ENCODE measurements at regions not wholly inside any gene's neighbourhood (a gene's known extent, or its start where the extent isn't known, plus 50 kb on each side); places are given as distances from the start of the nearest gene placed in this dataset.
"Not testable (repeated sequence)": the region's sequence is repeated elsewhere in the genome, so short reads cannot be mapped to it uniquely, and the experiment has no call there.

DNA sequence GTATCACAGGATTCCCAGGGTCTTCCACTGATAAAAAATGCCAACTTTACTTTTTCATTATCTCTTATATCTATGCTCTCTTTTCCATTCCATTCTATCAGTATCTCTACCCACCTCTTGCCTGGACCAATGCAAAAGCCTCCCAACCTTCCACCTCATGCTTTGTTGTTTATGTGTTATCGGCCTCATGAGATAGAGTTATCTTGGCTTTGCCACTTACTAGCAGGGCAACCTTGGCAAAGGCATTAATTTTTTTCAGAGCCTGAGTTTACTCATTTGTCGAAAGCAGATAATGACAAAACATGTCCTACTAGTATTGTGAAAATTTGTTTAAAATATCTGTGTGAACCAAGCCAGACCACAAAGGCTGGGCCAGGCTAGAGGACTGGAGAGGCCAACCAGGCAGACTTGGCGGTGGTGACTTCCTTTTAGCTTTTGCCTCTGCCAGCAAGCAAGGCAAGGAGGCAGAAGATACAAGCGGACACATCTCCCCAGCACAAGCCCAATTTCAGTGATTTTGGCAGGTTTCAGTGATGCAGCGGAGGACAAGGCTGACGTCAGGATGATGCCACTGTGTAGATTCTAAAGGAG, 106.9 kb downstream of the ADAMTS15 start:
- H3K27ac ChIP-seq (ENCODE audit: low read depth in 1 of 3, low read length in 2 of 3) = no peak overlapping the region
- no peak overlapping the region for H3K4me3 ChIP-seq (ENCODE audit: low read depth in 1 of 3, low read length in 3 of 3)
- no peaks in the 10 kb centered on the region for H3K27me3 ChIP-seq (ENCODE audit: control insufficient read depth in 3 of 3, insufficient read depth in 3 of 3, low read length in 3 of 3)
- H3K9me3 ChIP-seq (ENCODE audit: control insufficient read depth in 2 of 2, insufficient read depth in 1 of 2, low read depth in 1 of 2, low read length in 1 of 2) = no peaks in the 10 kb centered on the region
- FAIRE-seq (no peak), DNase-seq (no peak)
- peaks cover 0 to 1% (median 0%) of the 10 kb centered on the region in 3 donors for H3K4me1 ChIP-seq (ENCODE audit: control insufficient read depth in 3 of 3, insufficient read depth in 2 of 3, low read depth in 1 of 3, low read length in 2 of 3)
- 64 to 77% (median 67%) methylated on average over 6 of the region's 6 CpGs for WGBS, 3 donors
- H3K36me3 ChIP-seq (ENCODE audit: control insufficient read depth in 3 of 3, insufficient read depth in 2 of 3, low read depth in 1 of 3, low read length in 3 of 3) = no peaks in the 10 kb centered on the region

GRCh38 chr11:130560000-130560780, 111.7 kb downstream of the ADAMTS15 start:
- Histone ChIP-seq H3K4me1 (ENCODE audit: control insufficient read depth in 3 of 3, insufficient read depth in 2 of 3, low read depth in 1 of 3, low read length in 2 of 3) (peaks cover 0 to 5% (median 0%) of the 10 kb centered on the region in 3 donors), H3K27me3 (ENCODE audit: control insufficient read depth in 3 of 3, insufficient read depth in 3 of 3, low read length in 3 of 3) (no peaks in the 10 kb centered on the region), H3K4me3 (ENCODE audit: low read depth in 1 of 3, low read length in 3 of 3) (no peak overlapping the region), H3K36me3 (ENCODE audit: control insufficient read depth in 3 of 3, insufficient read depth in 2 of 3, low read depth in 1 of 3, low read length in 3 of 3) (no peaks in the 10 kb centered on the region), H3K9me3 (ENCODE audit: control insufficient read depth in 2 of 2, insufficient read depth in 1 of 2, low read depth in 1 of 2, low read length in 1 of 2) (no peaks in the 10 kb centered on the region), H3K27ac (ENCODE audit: low read depth in 1 of 3, low read length in 2 of 3) (peak overlapping the region in 1 of 3 donors; percentile 76)
- 40 to 69% (median 41%) methylated on average over 14 of the region's 14 CpGs for WGBS, 3 donors
- peak; percentile 78 to 84 for DNase-seq
- FAIRE-seq = no peak

DNA sequence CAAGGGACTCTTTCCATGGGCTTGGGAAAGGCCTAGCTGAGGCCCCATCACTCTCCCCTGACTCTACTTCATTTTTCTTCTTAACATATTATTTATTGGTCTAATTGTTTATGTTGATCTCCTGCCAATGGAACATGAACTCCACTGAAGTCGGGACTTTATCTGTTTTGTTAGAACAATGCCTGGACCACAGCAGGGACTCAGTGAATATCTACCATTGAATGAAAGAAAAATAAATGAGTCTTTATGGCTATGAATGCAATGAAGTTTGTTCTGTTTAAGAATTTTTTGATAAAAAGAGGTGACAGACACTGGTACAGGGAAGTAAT, 112.3 kb downstream of the ADAMTS15 start:
- DNase-seq (no peak), FAIRE-seq (no peak)
- no peaks in the 10 kb centered on the region for H3K36me3 ChIP-seq (ENCODE audit: control insufficient read depth in 3 of 3, insufficient read depth in 2 of 3, low read depth in 1 of 3, low read length in 3 of 3)
- H3K4me1 ChIP-seq (ENCODE audit: control insufficient read depth in 3 of 3, insufficient read depth in 2 of 3, low read depth in 1 of 3, low read length in 2 of 3) = peaks cover 0 to 5% (median 0%) of the 10 kb centered on the region in 3 donors
- no peaks in the 10 kb centered on the region for H3K27me3 ChIP-seq (ENCODE audit: control insufficient read depth in 3 of 3, insufficient read depth in 3 of 3, low read length in 3 of 3)
- H3K27ac ChIP-seq (ENCODE audit: low read depth in 1 of 3, low read length in 2 of 3) = peak overlapping the region in 1 of 3 donors; percentile 76
- 18 to 42% (median 30%) methylated on average over 1 of the region's 1 CpG for WGBS, 3 donors
- H3K9me3 ChIP-seq (ENCODE audit: control insufficient read depth in 2 of 2, insufficient read depth in 1 of 2, low read depth in 1 of 2, low read length in 1 of 2) = no peaks in the 10 kb centered on the region
- no peak overlapping the region for H3K4me3 ChIP-seq (ENCODE audit: low read depth in 1 of 3, low read length in 3 of 3)

GRCh38 chr11:130561441-130561881, 113.0 kb downstream of the ADAMTS15 start:
- Histone ChIP-seq H3K27me3 (ENCODE audit: control insufficient read depth in 3 of 3, insufficient read depth in 3 of 3, low read length in 3 of 3) (no peaks in the 10 kb centered on the region), H3K4me1 (ENCODE audit: control insufficient read depth in 3 of 3, insufficient read depth in 2 of 3, low read depth in 1 of 3, low read length in 2 of 3) (peaks cover 0 to 5% (median 0%) of the 10 kb centered on the region in 3 donors), H3K36me3 (ENCODE audit: control insufficient read depth in 3 of 3, insufficient read depth in 2 of 3, low read depth in 1 of 3, low read length in 3 of 3) (no peaks in the 10 kb centered on the region), H3K27ac (ENCODE audit: low read depth in 1 of 3, low read length in 2 of 3) (no peak overlapping the region), H3K4me3 (ENCODE audit: low read depth in 1 of 3, low read length in 3 of 3) (no peak overlapping the region), H3K9me3 (ENCODE audit: control insufficient read depth in 2 of 2, insufficient read depth in 1 of 2, low read depth in 1 of 2, low read length in 1 of 2) (no peaks in the 10 kb centered on the region)
- no peak for FAIRE-seq
- no peak for DNase-seq
- WGBS, 3 donors = 82 to 95% (median 89%) methylated on average over 12 of the region's 12 CpGs

DNA sequence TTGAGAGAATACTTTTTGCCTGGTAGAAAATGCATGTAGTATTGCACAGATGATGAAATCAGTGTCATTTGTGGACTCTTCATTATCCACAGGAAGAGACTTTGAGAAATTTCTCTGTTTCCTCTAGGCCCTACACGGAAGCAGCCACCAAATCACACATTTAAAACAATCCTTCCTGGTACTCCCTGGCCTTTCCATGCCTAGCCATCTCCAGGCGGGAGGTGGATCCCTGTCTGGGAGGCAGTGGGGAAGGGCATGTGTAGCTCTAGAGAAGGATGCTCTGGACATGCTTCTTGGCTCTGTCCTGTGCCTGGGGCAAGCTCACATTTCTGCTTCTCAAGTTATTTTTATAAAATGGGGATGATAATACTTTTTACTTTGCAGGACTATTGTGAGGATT, 114.1 kb downstream of the ADAMTS15 start:
- 73 to 81% (median 80%) methylated on average over 2 of the region's 2 CpGs for WGBS, 3 donors
- DNase-seq (no peak), FAIRE-seq (no peak)
- Histone ChIP-seq H3K36me3 (ENCODE audit: control insufficient read depth in 3 of 3, insufficient read depth in 2 of 3, low read depth in 1 of 3, low read length in 3 of 3) (no peaks in the 10 kb centered on the region), H3K4me3 (ENCODE audit: low read depth in 1 of 3, low read length in 3 of 3) (no peak overlapping the region), H3K27ac (ENCODE audit: low read depth in 1 of 3, low read length in 2 of 3) (no peak overlapping the region), H3K9me3 (ENCODE audit: control insufficient read depth in 2 of 2, insufficient read depth in 1 of 2, low read depth in 1 of 2, low read length in 1 of 2) (no peaks in the 10 kb centered on the region), H3K4me1 (ENCODE audit: control insufficient read depth in 3 of 3, insufficient read depth in 2 of 3, low read depth in 1 of 3, low read length in 2 of 3) (peaks cover 0 to 5% (median 0%) of the 10 kb centered on the region in 3 donors), H3K27me3 (ENCODE audit: control insufficient read depth in 3 of 3, insufficient read depth in 3 of 3, low read length in 3 of 3) (no peaks in the 10 kb centered on the region)

- FAIRE-seq; H3K27ac ChIP-seq (ENCODE audit: low read depth in 1 of 3, low read length in 2 of 3); H3K9me3 ChIP-seq (ENCODE audit: control insufficient read depth in 2 of 2, insufficient read depth in 1 of 2, low read depth in 1 of 2, low read length in 1 of 2); H3K27me3 ChIP-seq (ENCODE audit: control insufficient read depth in 3 of 3, insufficient read depth in 3 of 3, low read length in 3 of 3); H3K4me3 ChIP-seq (ENCODE audit: low read depth in 1 of 3, low read length in 3 of 3); H3K36me3 ChIP-seq (ENCODE audit: control insufficient read depth in 3 of 3, insufficient read depth in 2 of 3, low read depth in 1 of 3, low read length in 3 of 3); DNase-seq; H3K4me1 ChIP-seq (ENCODE audit: control insufficient read depth in 3 of 3, insufficient read depth in 2 of 3, low read depth in 1 of 3, low read length in 2 of 3): not testable (repeated sequence)
- 81 to 97% (median 84%) methylated on average over 5 to 7 of the region's 7 CpGs for WGBS, 3 donors
These were observed 117.9 kb downstream of the ADAMTS15 start for GRCh38 chr11:130566360-130566759.

DNA sequence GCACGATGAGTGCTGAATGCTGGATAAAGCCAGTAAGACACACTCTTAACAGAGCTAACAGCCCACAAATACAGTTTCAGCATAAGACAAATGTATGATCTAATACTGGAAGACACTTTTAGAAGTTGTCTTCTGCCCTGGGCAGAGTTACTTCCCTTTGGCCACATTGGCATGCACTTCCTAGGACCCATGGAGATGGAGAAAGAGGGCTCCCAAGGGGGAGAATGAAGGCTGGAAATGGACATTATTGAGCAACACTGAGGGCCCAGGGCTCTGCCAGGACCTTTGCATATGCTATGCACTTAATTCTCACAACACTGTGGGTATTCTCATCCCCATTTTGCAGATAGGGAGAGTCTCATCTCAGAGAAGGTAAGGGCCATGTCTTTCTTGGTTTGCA, 123.1 kb downstream of the ADAMTS15 start:
- WGBS, 3 donors = 87 to 93% (median 89%) methylated on average over 1 of the region's 1 CpG
- Histone ChIP-seq H3K4me3 (ENCODE audit: low read depth in 1 of 3, low read length in 3 of 3) (no peak overlapping the region), H3K36me3 (ENCODE audit: control insufficient read depth in 3 of 3, insufficient read depth in 2 of 3, low read depth in 1 of 3, low read length in 3 of 3) (no peaks in the 10 kb centered on the region), H3K9me3 (ENCODE audit: control insufficient read depth in 2 of 2, insufficient read depth in 1 of 2, low read depth in 1 of 2, low read length in 1 of 2) (peaks cover 0 to 3% of the 10 kb centered on the region in 2 donors), H3K4me1 (ENCODE audit: control insufficient read depth in 3 of 3, insufficient read depth in 2 of 3, low read depth in 1 of 3, low read length in 2 of 3) (no peaks in the 10 kb centered on the region), H3K27ac (ENCODE audit: low read depth in 1 of 3, low read length in 2 of 3) (no peak overlapping the region), H3K27me3 (ENCODE audit: control insufficient read depth in 3 of 3, insufficient read depth in 3 of 3, low read length in 3 of 3) (no peaks in the 10 kb centered on the region)
- no peak for FAIRE-seq
- no peak for DNase-seq

DNA sequence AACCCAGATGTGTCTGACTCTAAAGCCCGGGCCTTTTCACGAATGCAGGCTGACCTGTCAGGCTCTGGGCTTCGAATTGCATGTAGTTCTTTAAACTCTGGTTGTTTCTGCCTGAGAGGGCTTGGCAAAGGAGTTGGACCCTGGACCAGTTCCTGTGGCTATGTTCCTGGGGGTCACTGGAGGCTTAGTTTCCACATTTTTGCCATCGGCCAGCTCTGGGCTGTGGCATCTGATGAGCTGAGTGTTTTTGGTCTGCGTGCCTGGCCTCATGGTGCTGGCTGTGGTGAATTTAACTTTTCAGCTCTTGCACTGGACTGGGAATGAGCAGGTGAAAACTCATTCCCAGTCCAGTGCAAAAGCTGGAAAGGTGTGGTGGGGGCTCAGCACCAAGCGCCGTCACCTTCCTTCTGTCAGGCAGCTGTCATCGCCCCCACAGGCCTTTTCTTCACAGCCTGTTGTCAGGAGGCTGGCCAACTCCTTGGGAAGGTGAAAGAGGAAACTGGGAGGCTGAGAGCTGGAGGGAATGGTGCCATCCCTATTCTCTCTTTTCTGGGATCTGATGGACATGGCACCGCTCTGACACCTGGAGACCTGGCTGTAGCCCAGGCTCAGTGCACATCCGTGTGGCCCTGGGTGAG, 123.6 kb downstream of the ADAMTS15 start:
- no peaks in the 10 kb centered on the region for H3K4me1 ChIP-seq (ENCODE audit: control insufficient read depth in 3 of 3, insufficient read depth in 2 of 3, low read depth in 1 of 3, low read length in 2 of 3)
- FAIRE-seq (no peak), DNase-seq (no peak)
- no peaks in the 10 kb centered on the region for H3K27me3 ChIP-seq (ENCODE audit: control insufficient read depth in 3 of 3, insufficient read depth in 3 of 3, low read length in 3 of 3)
- H3K4me3 ChIP-seq (ENCODE audit: low read depth in 1 of 3, low read length in 3 of 3) = no peak overlapping the region
- peaks cover 0 to 3% of the 10 kb centered on the region in 2 donors for H3K9me3 ChIP-seq (ENCODE audit: control insufficient read depth in 2 of 2, insufficient read depth in 1 of 2, low read depth in 1 of 2, low read length in 1 of 2)
- no peak overlapping the region for H3K27ac ChIP-seq (ENCODE audit: low read depth in 1 of 3, low read length in 2 of 3)
- 81 to 90% (median 85%) methylated on average over 10 of the region's 10 CpGs for WGBS, 3 donors
- no peaks in the 10 kb centered on the region for H3K36me3 ChIP-seq (ENCODE audit: control insufficient read depth in 3 of 3, insufficient read depth in 2 of 3, low read depth in 1 of 3, low read length in 3 of 3)

Data from small intestine (tissue), 7 donors.